RWPE1 (cell line): ENCODE measurements at regions not wholly inside any gene's neighbourhood (a gene's known extent, or its start where the extent isn't known, plus 50 kb on each side); places are given as distances from the start of the nearest gene placed in this dataset.
A peak's percentile ranks its signal among the peaks of the same experiment; 100 is the strongest.

Experiments used
- CTCF ChIA-PET: fragments of 350-600 bp; sonication (Branson Sonifier 250); formaldehyde crosslinking; extraction: SDS; loops from one replicate; lab custom pipeline; 2021; lab: Yijun Ruan, JAX
- POLR2A ChIA-PET: fragments of 400-600 bp; formaldehyde crosslinking; extraction: SDS; loops from one replicate; lab custom pipeline; 2020; ENCODE audit warnings: antibody characterized with exemption; ENCODE audit not compliant: low non-redundant PET; lab: Yijun Ruan, JAX
- DNase-seq: peaks from one replicate; pipeline ENCODE4 v3.0.0; 2012; ENCODE audit warnings: low spot score
- H3K27ac ChIP-seq: fragments of 450-650 bp; 2 replicates; pipeline ENCODE4 v1.5.1; 2017
- TF ChIP-seq, protein P1 (sequence below): fragments of 450-650 bp; conservative IDR thresholded peaks from 2 replicates; pipeline ENCODE4 v1.5.1; 2017; ENCODE audit warnings: low read depth, mild to moderate bottlenecking

DNA sequence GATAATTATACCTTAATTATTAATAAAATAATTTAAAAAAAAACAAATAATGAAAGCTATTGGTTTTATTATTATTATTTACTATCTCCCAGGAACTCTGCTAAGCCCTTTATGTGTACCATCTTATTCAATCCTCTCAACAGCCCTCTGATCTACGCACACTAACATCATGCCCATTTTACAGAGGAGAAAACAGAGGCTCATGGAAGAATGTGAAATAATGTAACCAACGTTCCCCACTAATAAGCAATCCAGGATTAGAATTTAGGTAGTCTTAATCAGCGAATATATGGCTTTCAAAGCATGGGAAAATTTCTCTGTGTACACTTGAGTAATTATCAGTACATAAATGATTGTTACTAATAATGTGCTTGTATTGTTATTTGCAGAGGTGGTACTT is 89.0 kb downstream of the MAFB start:
- CTCF ChIA-PET, result no interaction called here
- TF ChIP-seq, protein P1, sequence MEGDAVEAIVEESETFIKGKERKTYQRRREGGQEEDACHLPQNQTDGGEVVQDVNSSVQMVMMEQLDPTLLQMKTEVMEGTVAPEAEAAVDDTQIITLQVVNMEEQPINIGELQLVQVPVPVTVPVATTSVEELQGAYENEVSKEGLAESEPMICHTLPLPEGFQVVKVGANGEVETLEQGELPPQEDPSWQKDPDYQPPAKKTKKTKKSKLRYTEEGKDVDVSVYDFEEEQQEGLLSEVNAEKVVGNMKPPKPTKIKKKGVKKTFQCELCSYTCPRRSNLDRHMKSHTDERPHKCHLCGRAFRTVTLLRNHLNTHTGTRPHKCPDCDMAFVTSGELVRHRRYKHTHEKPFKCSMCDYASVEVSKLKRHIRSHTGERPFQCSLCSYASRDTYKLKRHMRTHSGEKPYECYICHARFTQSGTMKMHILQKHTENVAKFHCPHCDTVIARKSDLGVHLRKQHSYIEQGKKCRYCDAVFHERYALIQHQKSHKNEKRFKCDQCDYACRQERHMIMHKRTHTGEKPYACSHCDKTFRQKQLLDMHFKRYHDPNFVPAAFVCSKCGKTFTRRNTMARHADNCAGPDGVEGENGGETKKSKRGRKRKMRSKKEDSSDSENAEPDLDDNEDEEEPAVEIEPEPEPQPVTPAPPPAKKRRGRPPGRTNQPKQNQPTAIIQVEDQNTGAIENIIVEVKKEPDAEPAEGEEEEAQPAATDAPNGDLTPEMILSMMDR, result no peak
- no peak for DNase-seq
- peak overlapping the region; percentile 86 for H3K27ac ChIP-seq
- POLR2A ChIA-PET, result no interaction called here

DNA sequence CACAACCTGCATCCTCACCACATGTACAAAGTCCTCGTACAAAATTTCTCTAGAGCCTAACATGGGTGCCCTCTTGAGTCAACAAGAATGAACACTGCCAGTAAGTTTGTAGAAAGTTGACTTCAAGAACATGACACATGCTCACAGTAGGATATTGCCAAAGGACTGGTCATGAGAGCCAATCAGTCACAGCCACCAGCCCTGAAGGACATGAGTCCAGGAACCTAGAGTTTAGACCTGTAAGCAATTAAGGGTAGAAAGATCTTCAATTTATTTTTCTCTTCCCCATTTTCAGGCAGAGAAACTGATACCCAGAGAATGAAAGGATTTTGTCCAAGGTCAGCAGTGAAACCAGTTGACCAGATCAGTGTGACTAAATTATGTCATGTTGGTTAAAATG is 96.1 kb downstream of the MAFB start:
- ChIA-PET POLR2A (no interaction called here), CTCF (interaction anchor here (0.8 kb wide), 1 partner anchor 15 kb away, joined by 3 read pairs; no protein-coding TSS in a partner anchor)
- TF ChIP-seq, protein P1, result no peak
- no peak for DNase-seq
- H3K27ac ChIP-seq, result no peak overlapping the region

DNA sequence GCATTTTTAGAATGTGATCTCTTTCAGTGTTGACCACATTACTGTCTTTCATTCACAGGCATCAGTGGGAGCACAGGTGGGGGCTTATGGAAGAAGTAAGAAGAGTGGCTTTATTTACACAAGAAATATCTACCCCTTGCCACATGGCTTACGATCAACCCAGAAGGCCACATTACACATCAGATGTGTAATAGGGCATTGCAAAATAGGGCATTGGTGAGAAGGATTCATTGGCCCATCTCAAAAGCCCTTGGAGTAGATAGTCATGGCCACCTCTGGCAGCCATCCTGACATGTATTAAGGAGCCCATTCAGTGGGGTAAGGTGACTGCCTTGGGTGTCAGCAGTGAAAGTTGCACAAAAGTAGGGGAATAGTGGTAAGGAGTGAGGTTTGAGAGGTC is 97.5 kb downstream of the MAFB start:
- POLR2A ChIA-PET, result no interaction called here
- CTCF ChIA-PET, result interaction anchor here (0.6 to 0.8 kb wide), 2 partner anchors 156 to 447 kb away, joined by 3 to 5 read pairs; no protein-coding TSS in a partner anchor
- DNase-seq, result no peak
- TF ChIP-seq, protein P1, result no peak
- H3K27ac ChIP-seq, result no peak overlapping the region

DNA sequence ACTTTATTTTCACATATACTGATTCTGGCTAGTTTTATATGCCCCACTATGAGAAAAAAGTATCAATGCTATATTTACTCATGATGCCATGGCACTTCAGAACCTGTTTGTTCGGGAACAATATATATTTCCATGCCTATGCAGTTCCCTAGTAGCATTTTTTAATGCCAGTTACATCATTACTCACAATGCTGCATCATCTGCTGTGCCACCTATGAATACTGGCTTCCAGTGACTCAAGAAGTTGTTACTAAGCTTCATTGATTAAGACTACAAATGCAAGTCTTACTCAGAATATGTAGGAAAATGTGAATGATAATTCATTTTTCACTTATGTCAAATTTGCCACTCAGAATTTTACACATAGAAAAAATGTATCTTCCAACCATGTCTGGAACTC is 97.9 kb downstream of the MAFB start:
- H3K27ac ChIP-seq, result no peak overlapping the region
- ChIA-PET POLR2A (no interaction called here), CTCF (interaction anchor here (0.8 kb wide), 1 partner anchor 155 kb away, joined by 5 read pairs; no protein-coding TSS in a partner anchor)
- no peak for DNase-seq
- TF ChIP-seq, protein P1, result no peak

DNA sequence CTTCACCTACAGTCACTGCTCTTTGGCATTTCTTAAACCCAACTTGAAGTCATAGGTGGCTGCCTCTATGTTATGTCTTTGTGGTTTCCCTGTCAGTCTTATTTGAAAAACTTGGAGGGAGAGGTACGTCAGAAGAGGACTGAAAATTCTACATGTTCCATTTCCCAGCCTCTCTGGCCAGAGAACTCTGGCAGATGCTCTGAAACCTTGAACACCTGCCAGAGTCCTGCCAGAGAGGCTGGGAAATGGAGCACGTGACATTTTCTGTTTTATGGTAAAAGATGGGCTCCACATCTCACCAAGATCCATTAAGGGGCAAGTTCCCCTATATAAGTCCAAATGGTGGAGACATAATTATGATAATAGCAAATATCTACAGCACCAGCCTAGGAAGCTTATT is 99.5 kb downstream of the MAFB start:
- TF ChIP-seq, protein P1, result no peak
- POLR2A ChIA-PET, result no interaction called here
- no peak overlapping the region for H3K27ac ChIP-seq
- no peak for DNase-seq
- CTCF ChIA-PET, result no interaction called here

DNA sequence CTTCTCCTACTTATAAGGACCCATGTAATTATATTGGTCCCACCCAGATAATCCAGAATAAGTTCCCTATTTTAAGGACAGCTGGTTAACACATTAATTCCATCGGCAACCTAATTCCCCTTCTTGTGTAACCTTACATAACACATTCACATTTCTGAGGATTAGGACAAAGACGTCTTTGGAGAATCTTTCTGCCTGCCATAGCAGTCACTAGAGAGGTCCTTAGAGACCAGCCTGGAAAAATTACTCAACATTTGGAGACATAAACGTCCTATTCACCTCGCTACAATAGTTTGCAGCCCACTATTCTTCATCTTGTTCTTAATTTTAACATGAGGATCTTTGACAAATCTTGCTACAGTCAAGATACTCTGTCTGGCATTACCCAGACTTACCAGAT is 100.1 kb downstream of the MAFB start:
- CTCF ChIA-PET, result no interaction called here
- POLR2A ChIA-PET, result no interaction called here

More for the DNA sequence above, 100.1 kb downstream of the MAFB start:
- H3K27ac ChIP-seq, result no peak overlapping the region
- TF ChIP-seq, protein P1, result no peak
- DNase-seq, result no peak
